ENCODE measurements at regions not wholly inside any gene's neighbourhood (a gene's known extent, or its start where the extent isn't known, plus 50 kb on each side); places are given as distances from the start of the nearest gene placed in this dataset.
"Not testable (repeated sequence)": the region's sequence is repeated elsewhere in the genome, so short reads cannot be mapped to it uniquely, and the experiment has no call there.

GRCh38 chr14:84340938-84341337, 1189.0 kb upstream of the FLRT2 start:
- no peaks in the 10 kb centered on the region for H3K36me3 ChIP-seq
- H3K4me1 ChIP-seq: no peaks in the 10 kb centered on the region
- no peaks in the 10 kb centered on the region for H3K9me3 ChIP-seq
- H3K27me3 ChIP-seq: no peaks in the 10 kb centered on the region
- TF ChIP-seq POLR2AphosphoS5 (IDR thresholded peaks at IDR 0.05): no peak
- TF ChIP-seq, protein P1, sequence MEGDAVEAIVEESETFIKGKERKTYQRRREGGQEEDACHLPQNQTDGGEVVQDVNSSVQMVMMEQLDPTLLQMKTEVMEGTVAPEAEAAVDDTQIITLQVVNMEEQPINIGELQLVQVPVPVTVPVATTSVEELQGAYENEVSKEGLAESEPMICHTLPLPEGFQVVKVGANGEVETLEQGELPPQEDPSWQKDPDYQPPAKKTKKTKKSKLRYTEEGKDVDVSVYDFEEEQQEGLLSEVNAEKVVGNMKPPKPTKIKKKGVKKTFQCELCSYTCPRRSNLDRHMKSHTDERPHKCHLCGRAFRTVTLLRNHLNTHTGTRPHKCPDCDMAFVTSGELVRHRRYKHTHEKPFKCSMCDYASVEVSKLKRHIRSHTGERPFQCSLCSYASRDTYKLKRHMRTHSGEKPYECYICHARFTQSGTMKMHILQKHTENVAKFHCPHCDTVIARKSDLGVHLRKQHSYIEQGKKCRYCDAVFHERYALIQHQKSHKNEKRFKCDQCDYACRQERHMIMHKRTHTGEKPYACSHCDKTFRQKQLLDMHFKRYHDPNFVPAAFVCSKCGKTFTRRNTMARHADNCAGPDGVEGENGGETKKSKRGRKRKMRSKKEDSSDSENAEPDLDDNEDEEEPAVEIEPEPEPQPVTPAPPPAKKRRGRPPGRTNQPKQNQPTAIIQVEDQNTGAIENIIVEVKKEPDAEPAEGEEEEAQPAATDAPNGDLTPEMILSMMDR (IDR thresholded peaks at IDR 0.05): no peak
- TF ChIP-seq EP300 (IDR thresholded peaks at IDR 0.05): no peak
- TF ChIP-seq POLR2A (IDR thresholded peaks at IDR 0.05): no peak
- WGBS: 42% methylated on average over 1 of the region's 1 CpG
- H3K4me3 ChIP-seq: no peak overlapping the region
- no peak for DNase-seq (ENCODE audit: low spot score in 2 of 2)
- H3K27ac ChIP-seq: no peak overlapping the region

DNA sequence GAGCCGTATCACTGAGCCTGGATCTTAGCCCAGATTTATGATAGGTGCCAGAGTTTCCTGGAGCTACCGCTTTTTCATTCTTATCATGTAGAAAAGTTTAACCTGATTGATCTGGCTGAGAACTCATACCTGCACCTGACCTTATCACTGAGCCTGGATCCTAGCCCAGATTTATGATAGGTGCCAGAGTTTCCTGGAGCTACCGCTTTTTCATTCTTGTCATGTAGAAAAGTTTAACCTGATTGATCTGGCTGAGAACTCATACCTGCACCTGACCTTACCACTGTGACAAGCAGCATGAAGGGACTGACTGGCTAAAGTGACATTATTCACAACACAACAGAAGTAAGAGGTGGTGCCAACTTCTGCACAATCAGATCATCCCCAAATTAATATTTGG, 1188.1 kb upstream of the FLRT2 start:
- H3K27me3 ChIP-seq; H3K9me3 ChIP-seq; DNase-seq (ENCODE audit: low spot score in 2 of 2); H3K27ac ChIP-seq; H3K4me3 ChIP-seq; H3K36me3 ChIP-seq; H3K4me1 ChIP-seq: not testable (repeated sequence)
- 55% methylated on average over 3 of the region's 3 CpGs for WGBS

DNA sequence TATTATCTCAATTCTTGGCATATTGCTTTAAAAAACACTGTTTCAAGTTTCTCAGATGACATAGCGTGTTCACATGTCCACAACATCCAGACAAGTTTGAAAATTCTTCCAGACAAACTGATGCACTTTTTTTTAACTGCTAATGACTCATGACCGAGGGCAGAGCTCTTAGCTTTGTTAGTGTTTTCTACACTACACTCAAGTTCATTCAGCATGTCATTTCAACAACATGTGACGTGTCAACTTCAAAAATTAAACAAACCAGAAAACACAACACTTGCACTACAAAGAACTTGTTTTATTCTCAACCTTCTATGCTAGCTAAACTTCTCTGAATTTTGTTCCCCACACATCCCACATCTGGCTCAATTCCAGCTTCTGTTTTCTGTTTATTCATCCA, 1186.3 kb upstream of the FLRT2 start:
- Histone ChIP-seq H3K27ac (no peak overlapping the region), H3K4me1 (no peaks in the 10 kb centered on the region), H3K9me3 (no peaks in the 10 kb centered on the region), H3K4me3 (no peak overlapping the region), H3K27me3 (no peaks in the 10 kb centered on the region), H3K36me3 (no peaks in the 10 kb centered on the region)
- TF ChIP-seq, protein P1 (IDR thresholded peaks at IDR 0.05): no peak
- TF ChIP-seq EP300 (IDR thresholded peaks at IDR 0.05): no peak
- TF ChIP-seq POLR2AphosphoS5 (IDR thresholded peaks at IDR 0.05): no peak
- no peak for TF ChIP-seq POLR2A (IDR thresholded peaks at IDR 0.05)
- WGBS: 59% methylated on average over 3 of the region's 3 CpGs
- no peak for DNase-seq (ENCODE audit: low spot score in 2 of 2)

DNA sequence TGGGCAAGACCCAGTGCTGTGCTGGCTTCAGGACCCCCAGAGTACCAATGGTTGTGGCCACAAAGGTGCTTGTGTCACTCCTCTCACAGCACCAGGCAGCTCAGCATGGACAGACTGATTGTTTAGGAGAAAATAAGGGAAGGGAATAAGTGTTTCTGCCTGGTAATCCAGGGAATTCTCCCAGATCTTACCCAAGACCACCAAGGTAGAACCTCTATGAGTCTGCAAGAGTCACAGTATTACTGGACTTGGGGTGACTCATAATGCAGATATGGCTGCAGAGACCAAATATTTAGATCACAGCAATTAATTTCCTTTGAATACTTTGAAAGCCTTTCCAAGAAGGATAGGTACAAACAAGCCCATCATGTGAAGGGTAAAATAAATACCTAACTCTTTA, 1178.3 kb upstream of the FLRT2 start:
- no peaks in the 10 kb centered on the region for H3K4me1 ChIP-seq
- no peaks in the 10 kb centered on the region for H3K27me3 ChIP-seq
- no peak overlapping the region for H3K27ac ChIP-seq
- H3K36me3 ChIP-seq: no peaks in the 10 kb centered on the region
- no peak for DNase-seq (ENCODE audit: low spot score in 2 of 2)
- no peaks in the 10 kb centered on the region for H3K9me3 ChIP-seq
- TF ChIP-seq EP300 (IDR thresholded peaks at IDR 0.05) (no peak), POLR2A (IDR thresholded peaks at IDR 0.05) (no peak), POLR2AphosphoS5 (IDR thresholded peaks at IDR 0.05) (no peak)
- TF ChIP-seq, protein P1 (IDR thresholded peaks at IDR 0.05): no peak
- no peak overlapping the region for H3K4me3 ChIP-seq

- Histone ChIP-seq H3K9me3 (no peaks in the 10 kb centered on the region), H3K27me3 (no peaks in the 10 kb centered on the region), H3K4me3 (no peak overlapping the region), H3K36me3 (no peaks in the 10 kb centered on the region), H3K4me1 (no peaks in the 10 kb centered on the region), H3K27ac (no peak overlapping the region)
- WGBS: 69% methylated on average over 2 of the region's 2 CpGs
- TF ChIP-seq EP300 (IDR thresholded peaks at IDR 0.05) (no peak), POLR2AphosphoS5 (IDR thresholded peaks at IDR 0.05) (no peak), POLR2A (IDR thresholded peaks at IDR 0.05) (no peak)
- TF ChIP-seq, protein P1 (IDR thresholded peaks at IDR 0.05): no peak
- DNase-seq (ENCODE audit: low spot score in 2 of 2): no peak
Observed at GRCh38 chr14:84361476-84361875, 1168.5 kb upstream of the FLRT2 start.

- Histone ChIP-seq H3K36me3 (no peaks in the 10 kb centered on the region), H3K9me3 (no peaks in the 10 kb centered on the region), H3K4me3 (no peak overlapping the region), H3K27ac (no peak overlapping the region), H3K27me3 (no peaks in the 10 kb centered on the region), H3K4me1 (no peaks in the 10 kb centered on the region)
- DNase-seq (ENCODE audit: low spot score in 2 of 2): no peak
- TF ChIP-seq, protein P1 (IDR thresholded peaks at IDR 0.05): no peak
- TF ChIP-seq POLR2A (IDR thresholded peaks at IDR 0.05): no peak
- TF ChIP-seq POLR2AphosphoS5 (IDR thresholded peaks at IDR 0.05): no peak
- no peak for TF ChIP-seq EP300 (IDR thresholded peaks at IDR 0.05)
Observed at GRCh38 chr14:84375235-84375634, 1154.7 kb upstream of the FLRT2 start.
